ENCODE measurements at regions not wholly inside any gene's neighbourhood (a gene's known extent, or its start where the extent isn't known, plus 50 kb on each side); places are given as distances from the start of the nearest gene placed in this dataset.

DNA sequence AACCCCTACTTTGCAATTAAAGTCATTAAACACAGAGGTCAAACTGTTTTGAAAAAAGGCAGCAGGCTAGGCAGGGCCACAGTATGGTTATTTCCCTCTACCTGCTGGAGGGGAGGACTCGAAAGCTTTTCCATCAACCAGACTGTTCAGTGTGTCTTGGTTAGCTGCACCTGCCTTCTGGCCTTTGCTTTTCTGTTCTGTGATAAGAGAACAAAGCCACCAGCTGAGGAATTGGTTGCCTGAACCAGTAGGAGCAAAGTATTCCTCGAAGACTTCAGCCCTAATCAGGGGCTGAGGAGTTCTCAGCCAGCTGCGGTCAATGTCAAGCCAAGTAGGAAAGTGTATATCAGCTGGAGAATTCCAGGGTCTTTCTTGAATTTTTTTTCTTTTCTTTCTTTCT is 132.5 kb downstream of the SOX2 start:
- TF ChIP-seq CTCF (conservative IDR thresholded peaks at IDR 0.05) (no peak), EZH2 (IDR thresholded peaks at IDR 0.05; ENCODE audit: low read depth) (no peak)

All from PC-9 (cell line).